HG03139 (cell line): ENCODE measurements at regions not wholly inside any gene's neighbourhood (a gene's known extent, or its start where the extent isn't known, plus 50 kb on each side); places are given as distances from the start of the nearest gene placed in this dataset.
"Not testable (repeated sequence)": the region's sequence is repeated elsewhere in the genome, so short reads cannot be mapped to it uniquely, and the experiment has no call there.

Experiments
- ATAC-seq: cut with Tn5 transposase; IDR thresholded peaks from one replicate; pipeline ENCODE4 v1.9.1; 2021; ENCODE audit not compliant: unreplicated experiment

GRCh38 chr14:83909507-83909906 lies 1620.4 kb upstream of the FLRT2 start:
- ATAC-seq: no peak

DNA sequence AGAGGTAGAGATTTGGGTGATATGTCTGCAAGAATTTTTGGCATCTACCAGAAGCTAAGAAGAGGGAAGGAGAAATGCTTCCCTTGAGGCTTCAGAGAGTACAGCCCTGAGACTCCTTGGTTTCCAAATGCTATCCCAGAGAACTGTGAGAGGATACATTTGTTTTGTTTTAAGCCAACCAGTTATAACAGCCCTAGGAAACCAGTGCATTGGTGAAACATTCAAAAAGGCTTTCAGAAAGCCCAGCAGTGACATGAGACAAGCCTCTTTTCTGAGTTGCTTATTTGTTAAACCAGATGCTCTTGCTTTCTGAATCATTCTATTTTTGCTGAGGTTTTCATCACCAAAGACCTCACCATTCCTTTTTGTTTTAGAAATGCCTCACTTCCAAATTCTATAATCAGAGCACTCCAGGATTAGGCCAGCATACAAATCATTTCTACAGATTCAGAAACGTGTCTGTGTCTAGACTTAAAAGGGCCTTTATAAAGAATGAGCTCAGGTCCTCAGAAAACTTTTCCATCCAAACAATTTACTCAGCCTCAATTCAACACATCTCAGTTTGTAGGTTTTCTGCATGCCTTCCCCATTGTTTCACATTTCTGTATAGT lies 1617.8 kb upstream of the FLRT2 start:
- no peak for ATAC-seq

GRCh38 chr14:83913476-83913875 lies 1616.5 kb upstream of the FLRT2 start:
- ATAC-seq: no peak

GRCh38 chr14:83918546-83918945 lies 1611.4 kb upstream of the FLRT2 start:
- no peak for ATAC-seq

GRCh38 chr14:83919675-83920074 lies 1610.3 kb upstream of the FLRT2 start:
- ATAC-seq: not testable (repeated sequence)

GRCh38 chr14:83923842-83924241 lies 1606.1 kb upstream of the FLRT2 start:
- no peak for ATAC-seq

GRCh38 chr14:83924259-83924658 lies 1605.7 kb upstream of the FLRT2 start:
- no peak for ATAC-seq

DNA sequence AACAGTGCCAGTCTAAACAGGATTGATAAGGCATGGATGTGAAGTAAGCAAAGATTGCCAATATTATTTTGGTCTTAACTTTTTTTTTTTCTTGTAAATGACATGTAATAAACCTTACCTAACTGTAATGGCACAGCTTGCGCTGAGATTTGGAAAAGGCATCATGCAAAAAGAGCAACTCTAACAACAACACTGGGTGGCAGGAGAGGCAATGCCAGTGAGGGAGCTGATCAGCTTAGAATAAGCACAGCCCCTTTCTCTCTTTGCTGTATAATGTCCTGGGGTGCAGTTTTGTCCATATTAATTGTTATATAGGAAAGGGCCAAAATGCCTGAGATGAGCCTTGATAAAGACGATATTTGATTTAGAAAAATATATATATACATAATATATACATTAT lies 1589.7 kb upstream of the FLRT2 start:
- ATAC-seq: no peak

DNA sequence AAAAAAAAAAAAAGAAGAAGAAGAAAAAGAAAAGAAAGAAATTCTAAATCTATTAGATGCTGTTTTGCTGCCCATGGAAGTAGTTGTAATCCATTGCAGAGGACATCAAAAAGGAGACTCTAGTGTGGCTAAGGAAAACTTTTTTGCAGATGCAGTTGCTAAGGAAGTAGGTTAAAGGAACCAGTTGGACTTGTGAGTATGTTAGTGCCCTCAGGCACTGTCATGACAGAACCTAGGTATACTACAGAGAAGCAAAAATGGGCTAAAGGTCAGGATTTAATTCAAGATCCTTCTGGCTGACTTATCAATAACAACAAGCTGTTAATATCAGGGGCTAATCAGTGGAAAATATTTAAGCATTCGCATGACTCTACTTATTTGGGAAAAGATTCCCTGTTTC lies 1571.6 kb upstream of the FLRT2 start:
- no peak for ATAC-seq

GRCh38 chr14:83960832-83961512 lies 1569.0 kb upstream of the FLRT2 start:
- no peak for ATAC-seq

- no peak for ATAC-seq
Measured at GRCh38 chr14:83969998-83970397, 1559.9 kb upstream of the FLRT2 start.

DNA sequence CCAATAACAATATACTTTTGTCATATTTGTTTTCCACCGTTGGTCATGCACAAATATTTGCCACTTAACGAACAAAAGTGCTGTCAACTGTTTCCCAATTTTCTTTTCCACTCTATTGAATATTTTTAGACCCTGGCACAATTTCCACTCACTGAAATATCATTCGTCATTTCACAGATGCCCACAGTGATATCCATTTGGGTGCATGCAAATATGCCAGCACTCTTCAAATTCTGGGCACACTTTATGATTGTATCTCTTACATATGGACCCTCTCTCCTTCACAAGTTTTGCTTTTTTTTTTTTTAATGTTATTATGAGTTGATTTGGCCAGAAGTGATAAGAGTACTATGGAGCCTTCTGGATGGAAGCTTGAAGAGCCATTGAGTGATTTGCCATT lies 1557.3 kb upstream of the FLRT2 start:
- no peak for ATAC-seq

DNA sequence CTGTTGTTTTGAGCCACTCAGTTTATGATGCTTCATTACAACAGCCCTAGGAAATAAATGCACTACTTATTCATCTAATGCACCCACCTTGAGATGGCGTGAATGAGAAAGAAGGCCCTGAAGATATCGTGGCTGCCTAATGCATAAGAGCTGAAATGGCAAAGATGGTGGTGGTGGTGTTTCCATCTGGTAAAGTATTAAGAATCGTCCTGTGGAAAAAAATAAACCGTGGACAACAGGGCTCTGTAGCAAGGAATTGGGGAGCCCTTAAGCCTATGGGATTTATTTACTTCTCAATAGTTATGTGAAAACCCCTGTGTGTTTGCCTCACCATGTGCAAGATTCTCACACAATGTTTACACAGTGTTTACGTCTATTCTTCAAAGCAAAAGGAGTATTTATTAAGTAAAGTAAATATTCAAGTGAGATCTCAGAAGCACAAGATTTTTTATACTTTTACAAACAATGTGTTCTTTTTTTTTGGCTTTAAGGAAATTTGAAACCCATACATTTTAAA lies 1555.2 kb upstream of the FLRT2 start:
- ATAC-seq: no peak

GRCh38 chr14:83975435-83975834 lies 1554.5 kb upstream of the FLRT2 start:
- no peak for ATAC-seq

DNA sequence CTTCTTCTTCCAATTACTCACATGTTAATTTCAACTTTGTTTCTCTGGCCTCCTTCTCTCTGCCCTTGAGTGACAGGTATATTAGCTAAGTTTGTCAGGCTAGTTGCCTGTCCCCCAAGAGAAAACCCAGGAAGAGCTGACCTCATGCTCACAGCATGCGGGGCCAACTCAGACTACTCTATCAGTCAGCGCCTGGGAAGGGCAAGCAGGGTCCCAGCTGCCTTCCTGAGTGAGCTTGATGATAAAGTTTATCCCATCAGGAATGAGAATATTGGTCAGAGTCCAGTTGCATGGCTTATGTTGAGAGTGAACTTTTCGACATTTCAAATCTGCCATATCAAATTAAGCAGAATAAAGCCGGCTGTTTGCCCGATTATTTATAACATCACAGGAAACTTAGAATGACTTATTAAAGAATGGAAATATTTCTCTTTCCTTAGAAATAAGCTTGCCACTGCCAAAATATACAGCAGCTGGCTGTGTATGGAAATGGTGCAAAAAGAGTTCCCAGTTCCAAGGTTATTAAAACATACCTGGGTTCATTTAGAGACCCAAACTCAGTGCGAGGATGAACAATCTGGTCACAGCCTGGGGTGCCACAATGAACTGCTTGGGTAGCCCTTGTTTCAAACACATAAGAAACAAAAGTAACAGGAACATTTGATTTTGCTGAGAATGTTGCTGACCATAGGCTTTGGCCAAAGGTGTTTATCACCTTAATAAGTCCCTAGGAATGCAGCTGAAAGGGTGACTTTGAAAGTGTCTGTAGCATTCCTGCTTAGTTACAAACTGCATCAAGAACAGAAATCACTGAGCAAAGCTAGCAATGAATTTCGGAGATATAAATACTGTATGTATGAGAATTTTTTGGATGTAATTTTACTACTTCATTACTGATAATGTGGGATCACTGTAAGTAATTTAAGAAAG lies 1553.8 kb upstream of the FLRT2 start:
- no peak for ATAC-seq

GRCh38 chr14:83977583-83977982 lies 1552.4 kb upstream of the FLRT2 start:
- ATAC-seq: no peak

DNA sequence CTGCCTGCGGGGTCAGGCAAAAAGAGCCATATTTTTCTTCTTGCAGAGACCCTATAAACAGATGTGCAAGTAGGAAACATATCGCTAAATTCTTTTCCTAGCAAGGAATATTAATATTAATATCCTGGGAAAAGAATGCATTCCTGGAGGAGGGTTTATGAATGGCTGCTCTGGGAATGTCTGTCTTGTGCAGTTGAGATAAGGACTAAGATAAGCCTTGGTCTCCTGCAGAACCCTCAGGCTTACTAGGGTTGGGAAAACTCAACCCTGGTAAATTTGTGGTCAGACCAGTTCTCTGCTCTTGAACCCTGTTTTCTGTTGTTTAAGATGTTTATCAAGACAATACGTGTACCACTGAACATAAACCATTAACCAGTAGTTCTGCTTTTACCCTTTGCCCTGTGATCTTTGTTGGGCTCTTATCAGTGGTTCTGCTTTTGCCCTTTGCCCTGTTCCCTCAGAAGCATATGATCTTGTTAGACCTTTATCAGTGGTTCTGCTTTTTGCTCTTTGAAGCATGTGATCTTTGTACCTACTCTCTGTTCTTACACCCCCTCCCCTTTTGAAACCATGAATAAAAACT lies 1548.2 kb upstream of the FLRT2 start:
- not testable (repeated sequence) for ATAC-seq

GRCh38 chr14:83988275-83988674 lies 1541.7 kb upstream of the FLRT2 start:
- no peak for ATAC-seq

DNA sequence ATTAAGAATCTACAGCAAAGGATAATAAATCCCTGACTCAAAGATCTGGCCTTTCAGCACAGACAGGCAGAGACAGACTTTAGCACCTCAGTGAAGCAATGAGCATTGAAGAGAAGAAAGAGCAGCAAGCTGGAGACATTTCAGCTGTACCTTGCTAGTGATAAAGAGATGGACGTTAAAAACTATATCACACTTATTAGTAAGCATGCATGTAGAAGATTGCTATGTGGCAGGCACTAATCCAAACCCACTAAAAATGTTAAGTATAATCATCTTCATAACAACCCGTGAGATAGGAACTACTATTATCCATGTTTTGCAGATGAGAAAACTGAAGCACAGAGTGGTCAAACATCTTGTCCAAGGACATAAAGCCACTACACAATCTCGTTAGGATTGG lies 1538.3 kb upstream of the FLRT2 start:
- ATAC-seq: no peak

DNA sequence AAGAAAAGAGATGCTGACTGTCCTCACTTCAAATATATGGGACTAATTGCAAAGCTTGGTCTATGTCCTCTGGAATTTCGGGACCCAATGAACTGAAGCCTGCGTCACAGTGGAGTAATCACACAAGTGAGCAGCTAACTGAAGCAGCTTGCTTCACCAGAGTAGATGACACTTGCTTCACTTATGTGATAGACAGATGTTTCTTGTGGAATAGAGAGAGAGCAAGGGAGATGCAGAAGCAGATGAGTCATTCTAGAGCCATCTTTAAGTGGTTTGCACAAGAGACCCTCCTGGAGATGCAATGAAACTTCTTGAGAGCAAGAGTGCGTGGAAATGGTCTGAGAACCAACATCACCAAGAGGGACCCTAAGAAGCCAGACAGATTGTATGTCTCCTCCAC lies 1537.1 kb upstream of the FLRT2 start:
- no peak for ATAC-seq

DNA sequence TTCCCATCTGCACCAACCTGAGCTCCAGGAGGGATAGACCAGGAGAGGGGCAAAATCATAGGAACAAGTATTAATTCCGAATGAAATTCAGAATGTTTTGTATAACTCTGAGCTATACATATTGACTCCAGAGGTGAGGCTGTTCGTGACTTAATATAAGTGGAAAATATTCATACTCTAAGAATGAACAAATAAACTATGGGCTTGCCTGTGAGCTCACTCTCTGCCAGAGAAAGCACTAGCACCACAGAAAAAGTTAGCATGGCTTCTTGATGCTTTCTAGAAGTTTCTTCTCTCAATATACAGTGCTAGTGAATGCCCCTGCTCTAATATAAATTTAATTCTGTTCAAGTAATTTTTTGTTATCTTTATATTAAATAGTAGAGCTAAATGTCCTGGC lies 1536.4 kb upstream of the FLRT2 start:
- no peak for ATAC-seq
